NCI-H526 treated with DMSO at 0.1 percent for 48 hours (cell line): ENCODE measurements at regions not wholly inside any gene's neighbourhood (a gene's known extent, or its start where the extent isn't known, plus 50 kb on each side); places are given as distances from the start of the nearest gene placed in this dataset.

ENCODE experiments used
- DNase-seq: peaks from one replicate; lab custom pipeline; 2025; lab: John Stamatoyannopoulos, UW

- DNase-seq: no peak
Observed at GRCh38 chr4:132863619-132864018, 285.5 kb upstream of the PCDH10 start.

GRCh38 chr4:132865458-132865857 is 283.6 kb upstream of the PCDH10 start:
- no peak for DNase-seq

- DNase-seq: no peak
Observed at GRCh38 chr4:132865922-132866321, 283.2 kb upstream of the PCDH10 start.

GRCh38 chr4:132866616-132867015 is 282.5 kb upstream of the PCDH10 start:
- no peak for DNase-seq

- no peak for DNase-seq
Observed at GRCh38 chr4:132893787-132894186, 255.3 kb upstream of the PCDH10 start.

GRCh38 chr4:132901224-132901623 is 247.9 kb upstream of the PCDH10 start:
- DNase-seq: no peak

GRCh38 chr4:132910229-132910748 is 238.8 kb upstream of the PCDH10 start:
- DNase-seq: no peak

DNA sequence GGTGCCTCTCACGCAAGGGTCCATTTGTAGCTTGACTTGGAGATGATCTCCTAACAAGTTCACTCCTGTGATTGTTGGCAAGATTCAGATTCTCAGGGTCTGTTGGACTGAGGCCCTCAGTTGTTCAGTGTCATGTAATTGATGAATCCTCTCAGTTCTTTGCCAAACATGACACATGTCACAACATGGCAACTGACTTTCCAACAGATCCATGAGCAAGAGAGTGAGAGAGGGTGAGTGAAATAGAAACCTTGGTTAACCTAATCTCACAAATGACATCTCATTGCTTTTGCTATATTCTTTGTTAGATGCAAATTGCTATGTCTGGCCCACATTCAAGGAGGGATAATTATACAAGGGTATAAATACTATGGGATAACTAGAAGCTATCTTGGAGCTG is 231.0 kb upstream of the PCDH10 start:
- DNase-seq: no peak

DNA sequence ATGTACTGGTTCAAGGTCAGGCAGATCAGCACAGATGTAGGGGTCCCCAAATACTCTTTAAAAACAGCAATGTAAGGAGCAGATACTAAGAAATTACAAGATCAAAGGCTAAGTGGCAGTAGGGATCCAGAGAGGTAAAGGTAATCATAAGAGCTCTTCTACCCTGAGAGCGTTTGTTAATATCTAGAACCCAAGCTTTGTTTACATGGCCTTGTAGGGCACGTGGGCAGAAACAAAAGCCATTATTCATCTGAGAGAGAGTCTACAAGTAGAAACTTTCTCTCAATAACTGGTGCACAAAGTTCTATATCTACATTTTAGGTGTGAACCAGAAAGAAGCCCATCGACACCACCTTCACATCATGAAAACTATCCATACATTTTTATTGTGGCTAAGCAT is 225.6 kb upstream of the PCDH10 start:
- no peak for DNase-seq

DNA sequence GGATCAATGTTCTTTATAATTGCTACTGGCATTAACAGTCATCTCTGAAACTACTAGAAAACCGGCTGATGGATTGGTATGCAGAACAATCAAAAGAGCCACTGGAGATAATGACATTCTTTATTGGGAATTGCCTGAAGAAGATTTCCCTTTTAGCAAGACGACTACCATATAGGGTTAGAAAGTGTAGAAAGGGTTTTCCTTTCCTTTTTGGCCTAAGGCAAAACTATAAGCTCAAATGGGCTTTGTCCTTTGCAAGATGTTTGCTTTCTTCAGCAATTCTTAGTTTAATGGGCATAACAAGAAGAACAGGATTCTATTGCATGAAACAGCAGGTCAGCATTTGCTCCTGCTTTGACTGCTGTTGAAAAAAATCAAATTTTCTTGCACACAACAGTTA is 214.2 kb upstream of the PCDH10 start:
- DNase-seq: no peak

GRCh38 chr4:132955146-132955545 is 193.9 kb upstream of the PCDH10 start:
- no peak for DNase-seq

DNA sequence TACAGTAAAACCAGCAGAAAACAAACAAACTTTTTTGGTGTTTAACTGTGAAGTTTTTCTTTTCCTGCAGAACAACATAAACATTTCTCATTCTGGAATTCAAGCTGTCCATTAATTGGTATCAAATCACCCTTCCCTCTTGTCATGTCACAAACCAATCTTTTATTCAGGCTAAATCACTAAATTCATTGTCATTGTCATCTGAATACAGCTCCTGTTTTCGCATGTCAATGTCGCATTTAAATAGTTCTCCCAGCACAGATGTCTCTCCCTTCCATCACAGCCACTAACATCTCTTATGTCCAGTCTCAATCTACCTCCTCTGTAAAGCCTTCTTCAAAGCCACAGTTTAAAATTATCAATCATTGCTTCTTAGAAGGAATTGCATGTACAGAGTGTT is 192.1 kb upstream of the PCDH10 start:
- DNase-seq: no peak

DNA sequence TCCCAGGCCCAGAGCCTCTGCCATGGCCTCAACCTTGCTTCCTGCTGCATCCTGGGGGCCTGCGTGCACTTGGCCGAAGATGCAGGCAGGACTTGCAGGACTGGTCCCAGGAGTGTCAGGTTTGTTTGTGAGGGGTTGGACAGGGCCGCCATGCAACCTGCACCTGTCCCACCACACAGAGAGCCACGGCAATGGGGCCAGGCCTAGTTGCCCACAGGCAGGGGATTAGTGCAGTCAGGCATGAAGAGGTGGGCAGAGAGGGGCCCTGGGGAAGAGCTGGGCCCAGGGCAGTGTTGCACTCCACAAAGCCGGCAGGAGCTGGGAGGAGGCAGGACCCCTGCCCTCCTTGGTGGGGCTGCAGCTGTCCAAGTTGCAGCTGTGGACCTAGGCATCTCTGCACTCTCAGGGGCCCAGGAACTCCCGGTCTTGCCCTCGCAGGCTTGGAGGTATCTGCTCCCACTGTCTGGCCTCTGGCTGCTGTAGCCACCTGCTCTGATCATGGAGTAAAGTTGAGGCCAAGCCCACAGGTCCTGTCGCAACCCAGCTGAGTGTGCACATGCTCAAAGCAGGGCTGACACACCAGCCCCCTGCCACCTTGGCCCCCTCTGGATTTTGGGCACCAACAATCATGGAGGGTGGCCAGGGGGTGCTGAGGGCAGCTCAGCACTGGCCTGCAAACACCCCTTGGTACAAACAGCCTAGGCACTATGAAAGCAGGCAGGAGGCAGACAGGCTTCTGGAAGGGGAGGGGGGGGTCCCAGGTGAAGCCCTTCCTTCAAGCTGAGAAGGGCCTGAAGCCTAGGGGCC is 190.4 kb upstream of the PCDH10 start:
- no peak for DNase-seq

- DNase-seq: no peak
Observed at GRCh38 chr4:132981611-132982010, 167.5 kb upstream of the PCDH10 start.

DNA sequence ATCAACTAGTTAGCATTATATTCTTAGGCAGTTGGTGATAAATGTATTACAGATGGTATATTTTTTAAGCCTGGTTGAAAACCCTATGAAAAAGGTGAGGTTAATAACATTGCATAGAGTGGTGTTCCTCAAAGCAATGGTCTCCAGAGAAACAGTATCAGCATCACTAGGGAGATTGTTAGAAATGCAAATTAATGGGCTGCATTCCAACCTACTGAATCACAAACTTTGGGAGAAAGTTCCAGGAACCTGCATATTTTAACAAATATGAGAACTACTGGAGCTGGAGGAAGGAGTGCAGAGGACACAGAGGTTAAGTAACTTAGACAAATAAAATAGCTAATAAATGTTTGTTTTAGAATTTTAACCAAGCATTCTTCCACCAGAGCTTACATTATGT is 166.9 kb upstream of the PCDH10 start:
- no peak for DNase-seq

GRCh38 chr4:132991111-132991510 is 158.0 kb upstream of the PCDH10 start:
- no peak for DNase-seq

DNA sequence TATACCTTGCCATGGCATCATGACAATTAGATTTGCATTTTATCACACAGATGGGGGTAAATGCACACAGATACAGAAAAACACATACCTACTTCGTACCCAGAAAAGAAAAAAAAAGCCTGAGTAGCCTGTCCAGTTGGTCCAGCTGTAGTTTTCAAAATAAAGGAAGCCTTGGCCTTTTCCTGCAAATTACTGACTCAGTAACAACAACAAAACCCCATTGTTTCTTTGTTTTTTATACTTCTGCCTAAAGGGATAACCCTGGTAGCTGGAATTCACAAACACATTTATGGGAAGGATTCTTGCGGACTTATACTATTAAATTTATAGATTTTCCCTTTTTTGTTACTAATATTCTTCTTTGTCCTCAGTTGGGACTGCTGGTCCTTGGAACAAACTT is 156.4 kb upstream of the PCDH10 start:
- DNase-seq: no peak

DNA sequence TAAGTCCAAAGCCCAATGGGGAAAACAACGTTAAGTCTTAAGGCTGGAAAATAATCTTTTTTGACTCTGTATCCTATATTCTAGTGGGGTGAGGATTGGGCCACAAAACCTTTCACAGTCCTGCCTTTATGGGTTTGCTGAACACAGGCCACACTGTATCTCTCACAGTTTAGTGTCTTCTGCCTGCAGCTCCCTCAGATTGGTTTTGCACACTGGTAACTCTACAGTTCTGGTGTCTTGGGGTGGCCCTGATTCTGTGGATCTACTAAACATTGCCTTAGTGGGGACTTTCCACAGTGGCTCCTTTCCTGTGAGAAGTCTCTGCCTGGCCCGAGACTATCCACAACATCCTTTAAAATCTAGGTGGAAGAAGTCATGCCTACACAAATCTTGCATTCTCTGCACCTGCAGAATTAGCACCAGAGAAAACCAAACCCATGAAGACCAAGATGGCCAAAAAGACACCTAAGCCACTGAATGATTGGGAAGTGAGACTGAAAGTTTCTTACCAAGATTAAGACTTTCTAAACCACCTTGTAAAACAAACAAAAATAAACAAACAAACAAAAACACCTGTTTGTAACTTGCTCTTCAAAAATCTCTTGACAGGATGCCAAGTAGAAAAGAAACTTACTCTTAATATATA is 150.4 kb upstream of the PCDH10 start:
- no peak for DNase-seq

- DNase-seq: no peak
Observed at GRCh38 chr4:133000012-133000411, 149.1 kb upstream of the PCDH10 start.

DNA sequence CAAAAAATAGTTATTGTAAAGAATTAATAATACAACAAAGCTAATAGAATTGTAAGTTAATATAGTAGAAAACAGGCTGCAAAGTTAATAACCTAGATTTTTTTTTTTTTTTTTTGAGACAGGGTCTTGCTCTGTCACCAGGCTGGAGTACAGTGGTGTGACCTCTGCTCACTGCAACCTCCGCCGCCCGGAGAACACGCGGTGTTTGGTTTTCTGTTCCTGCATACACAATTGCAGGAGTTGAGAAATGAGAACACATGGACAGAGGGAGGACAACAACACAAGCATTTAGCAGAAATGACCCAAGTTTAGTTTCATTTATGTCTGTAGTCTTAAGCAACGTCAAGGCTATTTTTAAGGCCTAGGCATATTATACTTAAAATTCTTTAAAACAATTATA is 145.9 kb upstream of the PCDH10 start:
- no peak for DNase-seq

DNA sequence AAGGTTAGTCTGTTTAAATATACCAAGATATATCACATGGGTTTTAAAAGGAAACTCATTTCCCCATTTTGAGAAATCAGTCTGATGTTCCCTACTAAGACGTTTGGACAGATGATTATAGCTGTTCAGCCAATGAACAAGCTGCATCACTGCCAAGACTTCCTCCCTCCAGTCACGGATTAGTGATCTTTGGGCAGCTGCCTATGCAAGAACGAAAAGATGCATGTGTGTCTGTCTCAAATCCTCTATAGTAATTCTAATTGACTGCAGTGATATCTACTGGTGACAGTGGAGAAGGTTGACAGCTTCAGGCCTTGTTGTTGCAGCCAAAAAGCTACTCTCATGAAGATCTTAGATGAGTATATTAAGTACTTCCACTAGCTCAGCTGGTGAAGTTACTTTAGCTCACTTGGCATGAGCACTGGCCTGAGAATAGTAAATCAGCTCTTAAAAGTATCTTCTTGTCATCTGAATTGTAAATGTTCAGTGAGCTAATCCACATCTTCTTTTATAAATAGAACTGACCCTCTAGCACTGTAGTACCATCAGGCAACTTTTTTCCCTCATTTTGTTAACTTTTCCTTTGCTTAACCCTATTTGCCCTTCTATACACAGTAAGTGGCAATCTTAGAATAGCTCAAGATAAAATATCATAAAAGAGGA is 134.5 kb upstream of the PCDH10 start:
- no peak for DNase-seq

DNA sequence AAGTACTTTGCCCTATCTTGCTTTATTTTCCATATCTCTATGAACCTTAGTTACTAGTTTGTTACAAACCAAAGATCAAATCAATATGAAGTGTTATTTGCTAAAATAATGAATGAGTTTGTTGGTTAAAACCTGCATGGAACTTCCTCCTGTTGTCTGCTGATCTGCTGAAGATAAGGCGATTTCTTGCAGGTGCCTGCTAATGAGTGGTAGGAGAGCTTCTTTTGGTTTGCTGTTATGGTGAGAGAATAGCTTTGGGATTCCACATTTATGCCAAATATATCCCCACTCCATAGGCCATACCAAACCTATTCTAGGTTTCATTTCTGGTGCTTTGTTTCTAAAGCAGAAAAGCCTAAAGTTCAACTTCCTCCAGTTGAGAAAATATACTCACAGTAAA is 103.8 kb upstream of the PCDH10 start:
- DNase-seq: no peak

DNA sequence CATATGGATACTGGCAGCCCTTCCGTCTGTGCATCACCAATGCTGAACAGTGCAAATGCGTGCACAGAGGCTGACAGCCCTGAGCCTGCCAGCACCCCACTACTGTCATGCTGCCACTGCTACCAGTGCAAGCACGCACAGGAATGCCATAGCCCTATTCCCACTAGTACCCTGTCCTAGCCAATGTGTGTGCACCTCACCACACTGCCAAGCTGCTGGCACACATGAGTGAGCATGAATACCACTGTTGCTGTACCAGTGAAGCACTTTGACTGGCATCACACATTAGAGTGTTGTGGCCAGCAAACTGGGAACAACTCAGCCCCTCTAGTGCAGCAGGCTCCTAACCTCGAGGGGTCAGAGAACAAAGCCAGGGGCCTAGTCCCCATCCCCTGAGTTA is 102.9 kb upstream of the PCDH10 start:
- DNase-seq: no peak
